SKM-1 treated with dmso at 0.1 percent for 144 hours (cell line): ENCODE measurements at regions not wholly inside any gene's neighbourhood (a gene's known extent, or its start where the extent isn't known, plus 50 kb on each side); places are given as distances from the start of the nearest gene placed in this dataset.

Experiments
- DNase-seq: peaks from one replicate; lab custom pipeline; 2025; ENCODE audit not compliant: unreplicated experiment; lab: John Stamatoyannopoulos, UW

- no peak for DNase-seq
These were observed 879.9 kb downstream of the TUSC7 start for GRCh38 chr3:117589454-117589853.

DNA sequence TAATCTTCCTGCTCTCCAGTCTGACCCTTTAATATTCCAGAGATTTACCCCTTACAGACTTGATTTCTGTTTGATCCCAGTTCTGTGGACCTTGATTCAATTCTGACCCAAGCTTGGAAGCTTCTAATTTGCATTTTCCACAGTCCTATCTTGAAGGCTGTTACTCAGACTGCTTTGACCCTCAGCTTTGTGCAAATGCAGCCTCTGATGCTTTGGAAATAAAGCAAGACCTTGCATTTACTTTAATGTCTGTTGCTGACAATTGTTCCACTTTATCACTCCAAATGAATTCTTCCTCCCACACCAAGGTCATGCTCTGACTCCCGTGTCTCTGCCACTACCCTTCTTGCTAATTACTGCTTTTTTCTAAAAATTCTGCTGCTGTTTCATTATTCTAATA, 886.0 kb downstream of the TUSC7 start:
- DNase-seq, result no peak

GRCh38 chr3:117596503-117596902, 886.9 kb downstream of the TUSC7 start:
- DNase-seq, result no peak

GRCh38 chr3:117597865-117598264, 888.3 kb downstream of the TUSC7 start:
- DNase-seq, result no peak

- no peak for DNase-seq
These were observed 890.5 kb downstream of the TUSC7 start for GRCh38 chr3:117600112-117600511.

- no peak for DNase-seq
These were observed 891.1 kb downstream of the TUSC7 start for GRCh38 chr3:117600666-117601065.

DNA sequence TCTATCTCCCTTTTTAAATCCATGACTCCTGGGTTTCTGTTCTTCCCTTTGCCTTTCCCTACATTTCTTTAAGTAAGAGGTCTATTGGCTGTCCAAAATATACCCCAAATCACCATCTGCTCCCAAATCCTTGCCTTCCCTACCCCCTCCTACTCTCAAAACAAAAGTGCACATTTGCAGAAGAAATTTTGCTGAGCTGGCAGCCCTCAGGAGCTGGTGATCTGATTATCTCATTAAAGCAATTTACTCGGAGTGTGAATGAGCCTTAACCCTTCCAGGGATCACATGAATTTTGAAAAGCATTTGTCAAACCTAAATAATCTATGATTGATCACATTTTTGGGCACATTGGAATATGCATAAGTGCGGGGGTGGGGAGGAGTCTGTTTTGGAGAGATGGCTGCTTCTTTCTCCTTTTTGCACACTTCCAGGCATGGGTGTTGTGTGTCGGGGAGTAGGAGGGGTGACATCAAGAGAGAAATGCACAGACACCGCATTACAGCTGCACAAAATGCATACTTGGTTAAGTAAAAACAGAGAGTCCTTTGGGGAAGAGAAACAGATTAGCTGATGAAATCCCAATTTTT, 892.6 kb downstream of the TUSC7 start:
- DNase-seq, result no peak

GRCh38 chr3:117603097-117603496, 893.5 kb downstream of the TUSC7 start:
- peak; percentile 36 for DNase-seq

DNA sequence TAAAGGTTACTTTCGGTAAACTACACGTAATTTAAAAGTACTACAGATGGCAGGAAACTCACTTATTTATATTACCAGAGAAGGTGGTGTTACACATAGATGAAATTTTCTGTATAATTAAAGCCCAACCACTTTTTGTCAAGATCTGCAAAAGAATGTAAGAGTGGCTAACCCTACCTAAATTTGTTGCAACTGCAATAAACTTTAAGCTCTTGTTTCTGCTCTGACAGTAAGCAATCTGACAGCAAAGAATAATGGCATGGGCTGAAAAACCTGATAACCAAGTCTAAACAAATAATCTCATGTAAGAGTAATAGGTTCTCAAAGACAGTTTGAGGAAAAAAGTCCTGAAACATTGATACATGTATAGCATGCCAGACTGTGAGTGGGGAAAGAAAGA, 897.3 kb downstream of the TUSC7 start:
- DNase-seq, result no peak

DNA sequence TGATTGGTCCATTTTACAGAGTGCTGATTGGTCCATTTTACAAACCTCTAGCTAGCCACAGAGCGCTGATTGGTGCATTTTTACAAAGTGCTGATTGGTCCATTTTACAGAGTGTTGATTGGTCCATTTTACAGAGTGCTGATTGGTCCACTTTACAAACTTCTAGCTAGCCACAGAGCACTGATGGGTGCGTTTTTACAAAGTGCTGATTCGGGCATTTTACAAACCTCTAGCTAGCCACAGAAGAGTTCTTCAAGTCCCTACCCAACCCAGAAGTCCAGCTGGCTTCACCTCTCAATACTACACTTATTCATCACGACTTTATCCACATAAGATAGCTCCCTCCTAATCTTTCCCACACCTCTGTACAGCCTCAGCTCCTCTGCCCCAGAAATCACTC, 899.8 kb downstream of the TUSC7 start:
- DNase-seq, result no peak

DNA sequence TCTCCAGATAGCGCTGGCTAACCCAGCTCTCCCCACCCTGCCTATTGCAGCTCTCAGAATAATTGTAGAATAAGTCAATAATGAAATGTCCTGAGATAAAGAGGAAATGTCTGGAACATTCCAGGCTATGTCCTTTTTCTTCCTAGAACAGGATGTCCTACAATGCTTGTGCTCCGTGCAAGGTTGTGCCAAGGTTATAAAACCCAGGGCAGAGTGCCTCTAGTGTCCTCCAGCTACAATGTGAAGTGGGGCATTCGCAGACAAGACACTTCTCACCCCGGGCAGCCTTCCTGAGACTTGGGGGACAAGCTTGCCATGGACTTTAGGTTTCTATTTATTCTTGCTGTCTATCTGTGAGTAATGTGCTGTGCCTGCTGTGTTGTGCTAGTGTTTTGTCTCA, 900.6 kb downstream of the TUSC7 start:
- DNase-seq, result no peak

DNA sequence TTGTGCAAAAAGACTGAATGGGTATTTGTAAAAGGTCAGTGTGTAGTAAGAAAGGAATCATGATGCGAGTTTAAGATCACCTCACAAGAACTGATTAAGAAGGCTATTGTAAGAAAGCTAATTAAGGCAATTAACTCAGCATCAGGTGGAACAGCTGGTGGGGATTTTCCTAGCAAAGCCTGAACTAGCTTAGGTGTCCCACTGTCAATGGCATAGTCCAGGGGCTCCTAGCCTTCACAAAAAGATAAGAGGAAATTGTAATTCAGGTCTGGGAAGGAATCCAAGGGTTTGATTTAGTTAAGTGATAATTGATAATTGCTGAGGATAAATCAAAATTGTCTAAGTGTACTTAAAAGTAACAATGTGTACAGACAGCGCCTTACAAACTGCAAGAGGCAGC, 901.6 kb downstream of the TUSC7 start:
- no peak for DNase-seq

DNA sequence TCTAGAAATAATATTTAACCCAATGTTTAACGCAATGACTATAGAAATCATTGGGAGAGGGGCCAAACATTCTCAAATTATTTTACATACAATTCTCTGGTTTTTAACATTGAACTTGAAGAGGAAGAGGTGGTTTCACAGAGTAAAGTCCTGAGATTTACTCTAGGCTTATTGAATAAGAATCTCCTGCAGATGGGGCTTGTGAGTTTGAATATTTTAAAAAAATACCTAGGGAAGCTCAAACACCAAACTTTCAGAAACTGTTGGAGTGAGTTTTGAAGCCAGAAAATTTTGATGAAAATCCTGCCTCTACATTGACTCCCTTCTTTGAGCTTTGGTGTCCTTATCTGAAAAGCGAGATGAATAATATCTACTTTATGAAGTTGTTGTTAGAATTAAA, 906.6 kb downstream of the TUSC7 start:
- no peak for DNase-seq

- DNase-seq, result no peak
These were observed 908.3 kb downstream of the TUSC7 start for GRCh38 chr3:117617906-117618305.

GRCh38 chr3:117618462-117618861, 908.9 kb downstream of the TUSC7 start:
- no peak for DNase-seq

GRCh38 chr3:117619805-117620204, 910.2 kb downstream of the TUSC7 start:
- DNase-seq, result no peak

DNA sequence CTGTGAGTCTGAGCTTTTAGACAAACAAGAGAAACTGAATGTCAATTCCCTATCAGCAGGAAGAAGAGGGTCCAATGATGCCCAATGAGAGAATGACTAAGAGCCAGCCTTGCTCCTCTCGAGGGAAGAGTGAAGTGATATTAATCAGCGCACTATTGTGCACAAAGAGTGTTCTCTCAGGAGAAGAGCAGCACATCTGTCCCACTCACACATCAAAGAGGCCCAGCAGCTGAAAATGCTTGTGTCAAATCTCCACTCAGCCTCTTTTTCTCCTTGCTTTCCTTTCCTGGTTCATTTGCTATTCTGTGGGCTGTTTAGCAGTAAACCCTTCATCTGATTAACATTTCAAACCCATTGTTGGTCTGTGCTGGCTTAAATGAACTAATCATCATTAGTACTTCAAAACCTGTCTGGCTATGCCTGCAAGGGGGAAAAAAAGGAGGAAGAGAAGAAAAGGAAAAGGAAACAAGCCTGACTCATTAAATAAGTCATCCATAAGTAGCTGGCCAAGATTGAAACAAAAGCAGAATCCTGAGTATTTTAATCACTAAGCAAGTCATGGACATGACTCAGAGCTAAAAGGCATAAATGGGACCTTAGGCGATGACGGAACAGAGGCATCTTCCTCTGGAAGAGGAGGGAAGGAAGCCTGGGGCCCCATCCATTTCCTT, 912.7 kb downstream of the TUSC7 start:
- DNase-seq, result no peak

DNA sequence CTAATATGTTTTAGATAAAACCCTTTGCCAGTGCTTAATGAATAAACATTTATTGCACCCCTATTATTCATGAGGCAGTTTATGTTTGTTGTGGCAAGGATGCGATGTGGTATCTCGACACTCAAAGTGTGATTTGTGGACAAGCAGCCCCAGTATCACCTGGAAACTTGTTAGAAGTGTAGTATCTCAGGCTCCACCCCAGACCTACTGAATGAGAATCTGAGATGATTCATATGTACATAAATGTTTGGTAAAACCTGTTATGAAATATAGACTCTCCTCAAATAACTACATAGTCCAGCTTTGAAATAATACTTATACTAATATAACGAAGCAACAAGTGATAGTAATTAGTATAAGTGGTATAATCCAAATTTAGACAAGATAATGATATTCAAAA, 914.8 kb downstream of the TUSC7 start:
- no peak for DNase-seq

- DNase-seq, result no peak
These were observed 915.6 kb downstream of the TUSC7 start for GRCh38 chr3:117625174-117625573.

- no peak for DNase-seq
These were observed 917.0 kb downstream of the TUSC7 start for GRCh38 chr3:117626577-117626976.

DNA sequence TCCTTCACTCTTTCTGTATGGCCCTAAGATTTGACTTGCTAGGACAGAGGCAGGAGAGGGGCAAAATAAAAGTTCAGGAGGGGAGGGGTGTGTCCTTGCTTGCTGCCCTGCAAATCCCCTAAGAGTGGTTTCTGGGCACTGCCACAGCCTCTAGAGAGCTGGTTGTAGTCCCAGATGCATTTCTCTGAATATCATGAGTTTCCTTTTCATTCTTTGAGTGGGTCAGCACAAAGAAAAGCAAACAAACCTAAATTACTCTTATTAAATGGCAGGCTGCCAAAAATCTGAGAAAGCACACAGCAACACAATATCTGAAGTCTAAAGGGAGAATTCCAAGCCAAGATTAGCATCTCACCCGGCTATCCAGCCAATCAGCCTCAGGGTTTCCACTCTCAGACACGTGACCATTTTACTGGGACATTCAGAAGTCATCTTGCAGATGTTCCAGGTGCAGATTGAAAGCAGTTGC, 919.3 kb downstream of the TUSC7 start:
- DNase-seq, result no peak

- DNase-seq, result no peak
These were observed 919.9 kb downstream of the TUSC7 start for GRCh38 chr3:117629505-117629904.

DNA sequence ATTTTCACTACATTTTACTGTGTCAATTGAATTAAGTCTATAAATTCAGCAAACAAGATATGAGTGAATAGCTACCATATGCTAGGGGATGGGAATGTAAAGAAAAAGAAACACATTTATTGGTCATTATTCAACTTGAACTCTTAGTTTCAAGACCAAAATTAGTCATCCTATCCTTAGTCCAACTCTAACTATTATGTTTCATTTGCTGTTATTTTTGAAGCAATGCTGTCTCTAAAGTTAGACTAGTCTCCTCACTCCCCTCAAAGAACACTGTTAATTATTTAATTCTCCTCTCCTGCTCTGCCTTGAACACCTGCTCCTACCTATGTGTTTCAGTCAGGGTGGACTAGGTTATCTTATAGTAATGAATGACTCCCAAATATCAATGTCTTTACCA, 920.9 kb downstream of the TUSC7 start:
- no peak for DNase-seq
